Endothelial cell (in vitro differentiated cells): ENCODE measurements at regions not wholly inside any gene's neighbourhood (a gene's known extent, or its start where the extent isn't known, plus 50 kb on each side); places are given as distances from the start of the nearest gene placed in this dataset.

ENCODE experiments used
- DNase-seq: peaks from one replicate; pipeline ENCODE4 v3.0.0; 2021; ENCODE audit warnings: low spot score
- H3K27ac Mint-ChIP-seq: one replicate; pipeline ENCODE4 v1.8.0; 2021; ENCODE audit warnings: mixed read lengths, inconsistent platforms; ENCODE audit not compliant: unreplicated experiment
- H3K27me3 Mint-ChIP-seq: one replicate; pipeline ENCODE4 v1.8.0; 2021; ENCODE audit warnings: mild to moderate bottlenecking, moderate library complexity, mixed read lengths, inconsistent platforms; ENCODE audit not compliant: unreplicated experiment
- H3K36me3 Mint-ChIP-seq: one replicate; pipeline ENCODE4 v1.8.0; 2021; ENCODE audit warnings: mild to moderate bottlenecking, low read depth, mixed read lengths, inconsistent platforms; ENCODE audit not compliant: unreplicated experiment
- H3K4me1 Mint-ChIP-seq: one replicate; pipeline ENCODE4 v1.8.0; 2021; ENCODE audit warnings: mild to moderate bottlenecking, mixed read lengths, inconsistent platforms; ENCODE audit not compliant: unreplicated experiment
- H3K4me3 Mint-ChIP-seq: one replicate; pipeline ENCODE4 v1.8.0; 2021; ENCODE audit warnings: mild to moderate bottlenecking, mixed read lengths, inconsistent platforms; ENCODE audit not compliant: unreplicated experiment
- H3K9me3 Mint-ChIP-seq: one replicate; pipeline ENCODE4 v1.8.0; 2021; ENCODE audit warnings: mixed read lengths, inconsistent platforms; ENCODE audit not compliant: unreplicated experiment
- TF ChIP-seq, protein P1 (sequence below): fragments of 200-600 bp; sonication (generic); IDR thresholded peaks from one replicate; pipeline ENCODE4 v1.5.0; 2021; ENCODE audit warnings: antibody characterized with exemption; ENCODE audit not compliant: unreplicated experiment

DNA sequence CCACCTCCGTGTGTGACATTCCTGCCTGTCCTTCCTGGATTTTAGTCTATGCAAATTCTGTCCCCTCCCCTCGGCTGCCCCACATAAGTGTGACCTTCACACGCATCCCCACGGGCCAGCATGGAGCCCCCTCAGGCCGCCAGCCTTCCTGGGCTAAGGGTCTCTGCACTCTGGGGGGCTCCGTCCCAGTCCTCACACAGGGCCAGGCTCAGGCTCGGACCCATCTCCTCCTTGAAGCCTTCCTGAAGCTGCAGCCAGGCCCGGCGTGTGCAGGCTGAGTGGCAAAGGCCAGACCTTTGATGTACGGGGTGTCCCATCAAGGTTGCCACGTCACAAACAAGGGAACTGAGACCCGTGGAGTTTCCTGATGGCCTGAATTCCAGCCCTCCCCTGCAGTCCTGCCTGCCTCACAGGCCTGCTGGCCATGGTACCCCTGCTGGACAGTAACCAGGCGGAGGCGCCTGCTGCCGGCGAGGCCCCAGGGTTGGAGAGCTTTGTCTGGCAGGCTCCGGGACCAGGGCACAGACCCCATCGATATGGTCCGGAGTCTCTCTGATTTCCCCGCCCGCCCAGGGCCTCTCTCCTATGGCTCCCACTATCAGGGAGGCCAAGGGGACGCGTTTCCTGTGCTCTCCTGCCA, 791.7 kb downstream of the BRD1 start:
- peaks cover 6% of the 10 kb centered on the region for H3K27me3 Mint-ChIP-seq
- H3K9me3 Mint-ChIP-seq, result no peaks in the 10 kb centered on the region
- no peak overlapping the region for H3K27ac Mint-ChIP-seq
- no peaks in the 10 kb centered on the region for H3K36me3 Mint-ChIP-seq
- no peaks in the 10 kb centered on the region for H3K4me1 Mint-ChIP-seq
- no peak for DNase-seq
- no peak overlapping the region for H3K4me3 Mint-ChIP-seq
- TF ChIP-seq, protein P1, sequence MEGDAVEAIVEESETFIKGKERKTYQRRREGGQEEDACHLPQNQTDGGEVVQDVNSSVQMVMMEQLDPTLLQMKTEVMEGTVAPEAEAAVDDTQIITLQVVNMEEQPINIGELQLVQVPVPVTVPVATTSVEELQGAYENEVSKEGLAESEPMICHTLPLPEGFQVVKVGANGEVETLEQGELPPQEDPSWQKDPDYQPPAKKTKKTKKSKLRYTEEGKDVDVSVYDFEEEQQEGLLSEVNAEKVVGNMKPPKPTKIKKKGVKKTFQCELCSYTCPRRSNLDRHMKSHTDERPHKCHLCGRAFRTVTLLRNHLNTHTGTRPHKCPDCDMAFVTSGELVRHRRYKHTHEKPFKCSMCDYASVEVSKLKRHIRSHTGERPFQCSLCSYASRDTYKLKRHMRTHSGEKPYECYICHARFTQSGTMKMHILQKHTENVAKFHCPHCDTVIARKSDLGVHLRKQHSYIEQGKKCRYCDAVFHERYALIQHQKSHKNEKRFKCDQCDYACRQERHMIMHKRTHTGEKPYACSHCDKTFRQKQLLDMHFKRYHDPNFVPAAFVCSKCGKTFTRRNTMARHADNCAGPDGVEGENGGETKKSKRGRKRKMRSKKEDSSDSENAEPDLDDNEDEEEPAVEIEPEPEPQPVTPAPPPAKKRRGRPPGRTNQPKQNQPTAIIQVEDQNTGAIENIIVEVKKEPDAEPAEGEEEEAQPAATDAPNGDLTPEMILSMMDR, result no peak

DNA sequence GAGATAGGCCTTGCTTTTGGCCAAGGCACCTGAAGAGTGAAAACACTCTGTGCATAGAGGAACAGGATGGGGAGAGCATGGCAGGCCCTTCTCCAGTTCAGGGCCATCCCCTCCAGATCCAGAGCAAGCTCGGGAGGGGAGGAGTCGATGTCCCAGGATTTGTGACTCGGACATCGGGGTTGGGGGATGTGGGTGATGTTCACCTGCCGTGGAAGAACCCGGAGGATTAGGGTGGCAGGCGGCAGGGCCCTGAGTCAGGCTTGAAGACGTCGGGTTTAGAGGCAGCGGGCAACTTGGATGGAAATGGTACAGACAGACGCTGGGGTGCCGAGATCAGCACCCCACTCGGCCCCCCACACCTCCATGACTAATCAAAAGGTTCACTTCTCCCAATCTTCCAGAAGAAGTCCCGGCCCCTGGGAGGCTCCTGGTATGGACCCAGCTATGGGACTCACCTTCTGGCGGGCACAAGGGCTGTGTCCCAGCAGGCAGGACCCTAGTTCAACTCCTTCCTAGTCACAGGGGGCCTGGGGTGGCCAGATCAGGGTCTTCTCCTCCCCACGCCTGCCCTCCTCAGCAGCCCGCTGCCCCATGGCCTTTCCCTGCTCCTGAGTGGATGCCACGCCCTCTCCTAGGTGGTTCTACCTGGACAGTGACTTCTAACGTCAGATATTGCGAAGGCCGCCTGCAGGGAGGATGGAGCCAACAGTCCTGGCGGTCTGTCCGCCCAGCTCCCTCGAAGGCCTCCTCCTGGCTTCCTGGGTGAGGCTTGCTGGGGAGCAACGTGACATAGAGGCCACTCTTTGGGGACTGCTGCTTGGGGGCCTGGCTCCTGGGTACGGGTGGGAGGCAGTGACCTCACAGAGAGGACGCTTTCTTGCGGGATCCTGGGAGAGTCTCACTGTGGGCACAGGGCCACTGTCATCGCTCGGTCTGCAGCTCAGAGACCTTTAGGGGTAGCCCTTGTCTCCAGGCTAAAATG, 792.5 kb downstream of the BRD1 start:
- Mint-ChIP-seq H3K4me3 (no peak overlapping the region), H3K36me3 (no peaks in the 10 kb centered on the region), H3K27me3 (peaks cover 6% of the 10 kb centered on the region), H3K4me1 (no peaks in the 10 kb centered on the region), H3K27ac (no peak overlapping the region), H3K9me3 (no peaks in the 10 kb centered on the region)
- no peak for DNase-seq
- TF ChIP-seq, protein P1, result no peak

DNA sequence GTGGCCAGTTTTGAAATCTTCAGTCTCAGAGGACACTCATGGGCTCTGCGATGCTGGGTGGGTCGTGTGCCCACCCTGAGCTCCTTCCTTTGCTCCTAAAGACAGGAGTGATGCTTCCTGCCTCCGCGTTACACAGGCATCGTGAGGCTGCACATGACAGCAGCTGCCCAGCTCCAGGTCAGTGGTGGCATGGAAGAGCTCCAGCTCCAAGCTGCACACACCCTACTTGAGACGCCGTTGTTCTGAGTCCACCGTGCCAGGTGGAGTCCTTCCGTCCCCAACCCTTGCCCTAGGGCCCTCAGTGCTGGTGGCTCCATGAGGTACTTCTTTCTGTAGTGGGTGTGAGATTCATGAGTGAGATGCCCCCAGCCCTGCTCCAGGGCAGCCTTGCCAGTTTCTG, 794.1 kb downstream of the BRD1 start:
- H3K9me3 Mint-ChIP-seq, result no peaks in the 10 kb centered on the region
- no peak overlapping the region for H3K27ac Mint-ChIP-seq
- no peaks in the 10 kb centered on the region for H3K4me1 Mint-ChIP-seq
- TF ChIP-seq, protein P1, result no peak
- no peak for DNase-seq
- H3K36me3 Mint-ChIP-seq, result no peaks in the 10 kb centered on the region
- peaks cover 6% of the 10 kb centered on the region for H3K27me3 Mint-ChIP-seq
- H3K4me3 Mint-ChIP-seq, result no peak overlapping the region

DNA sequence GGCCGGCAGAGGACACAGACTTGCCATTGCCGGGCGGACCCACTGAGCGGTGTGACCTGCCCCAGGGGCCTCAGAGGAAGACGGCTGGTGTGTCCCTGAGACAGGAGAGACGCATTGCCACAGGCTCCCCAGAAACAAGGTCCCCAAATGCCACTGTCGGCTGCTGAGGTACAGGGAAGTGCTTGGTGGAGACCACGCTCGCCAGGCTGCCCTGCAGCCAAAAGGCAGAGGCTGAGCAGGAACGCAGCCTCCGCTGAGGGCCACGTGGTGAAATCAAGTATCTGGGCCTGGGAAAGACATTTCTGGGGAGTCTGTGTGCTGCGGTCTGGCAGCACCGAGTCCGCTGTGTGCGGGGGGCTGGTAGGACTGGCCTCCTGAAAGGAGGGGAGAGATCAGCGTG, 794.9 kb downstream of the BRD1 start:
- DNase-seq, result no peak
- no peak overlapping the region for H3K27ac Mint-ChIP-seq
- no peaks in the 10 kb centered on the region for H3K36me3 Mint-ChIP-seq
- TF ChIP-seq, protein P1, result no peak
- H3K27me3 Mint-ChIP-seq, result peaks cover 6% of the 10 kb centered on the region
- H3K4me1 Mint-ChIP-seq, result no peaks in the 10 kb centered on the region
- no peak overlapping the region for H3K4me3 Mint-ChIP-seq
- H3K9me3 Mint-ChIP-seq, result no peaks in the 10 kb centered on the region
